Skin of body (tissue), 1 donor: ENCODE measurements at regions not wholly inside any gene's neighbourhood (a gene's known extent, or its start where the extent isn't known, plus 50 kb on each side); places are given as distances from the start of the nearest gene placed in this dataset.

ENCODE experiments used
- DNase-seq: peaks from one replicate; lab custom pipeline; 2025; lab: John Stamatoyannopoulos, UW

DNA sequence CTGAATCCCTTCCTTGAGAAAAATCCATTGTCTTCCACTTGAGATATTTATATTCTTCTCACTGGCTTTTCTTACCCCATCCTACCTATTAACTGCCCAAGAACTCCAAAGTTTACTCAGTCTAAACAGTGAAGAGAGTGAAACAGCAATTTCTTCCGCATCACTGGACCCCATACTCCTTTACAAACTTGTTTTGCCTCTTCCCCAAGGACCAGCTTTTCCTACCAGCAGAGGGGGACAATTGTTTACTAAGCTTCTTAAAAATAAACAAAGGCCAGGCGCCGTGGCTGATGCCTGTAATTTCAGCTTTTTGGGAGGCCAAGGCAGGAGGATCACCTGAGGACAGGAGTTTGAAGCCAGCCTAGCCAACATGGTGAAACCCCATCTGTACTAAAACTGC, 52.0 kb downstream of the LRATD1 start:
- DNase-seq: no peak

DNA sequence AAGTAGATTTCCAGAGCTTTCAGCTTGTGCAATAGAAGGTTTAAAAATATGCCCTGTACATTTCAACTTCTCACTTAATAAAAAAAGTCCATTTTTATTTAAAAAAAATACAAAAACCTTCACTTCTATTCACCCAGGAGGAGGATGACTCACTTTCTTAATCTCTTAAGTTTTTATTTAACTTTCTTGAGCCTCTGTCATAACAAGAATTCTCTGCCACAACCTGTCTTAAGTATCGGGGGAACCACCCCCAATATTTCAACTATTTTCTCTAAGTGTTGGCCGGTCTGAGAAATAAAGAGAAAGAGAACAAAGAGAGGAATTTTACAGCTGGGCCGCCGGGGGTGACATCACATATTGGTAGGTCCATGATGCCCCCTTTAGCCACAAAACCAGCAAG, 58.4 kb downstream of the LRATD1 start:
- DNase-seq: no peak

DNA sequence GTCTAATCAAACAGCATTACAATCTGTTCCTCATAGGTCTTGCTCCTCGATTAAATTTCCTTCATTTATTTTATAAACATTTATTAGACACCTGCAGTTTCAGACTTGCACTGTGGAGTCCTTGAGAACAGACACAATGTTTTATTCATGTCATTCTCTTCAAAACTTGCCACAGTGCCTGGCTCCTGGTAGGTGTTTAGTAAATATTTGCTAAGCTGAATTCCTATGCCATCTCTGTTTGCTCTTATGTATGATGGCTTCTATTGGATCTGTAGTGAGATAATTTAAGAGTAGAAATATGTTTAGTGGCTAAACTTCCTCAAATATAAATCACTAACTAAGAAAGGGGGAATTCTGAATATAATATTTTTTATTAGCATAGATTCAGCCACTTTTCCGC, 61.4 kb downstream of the LRATD1 start:
- DNase-seq: no peak

DNA sequence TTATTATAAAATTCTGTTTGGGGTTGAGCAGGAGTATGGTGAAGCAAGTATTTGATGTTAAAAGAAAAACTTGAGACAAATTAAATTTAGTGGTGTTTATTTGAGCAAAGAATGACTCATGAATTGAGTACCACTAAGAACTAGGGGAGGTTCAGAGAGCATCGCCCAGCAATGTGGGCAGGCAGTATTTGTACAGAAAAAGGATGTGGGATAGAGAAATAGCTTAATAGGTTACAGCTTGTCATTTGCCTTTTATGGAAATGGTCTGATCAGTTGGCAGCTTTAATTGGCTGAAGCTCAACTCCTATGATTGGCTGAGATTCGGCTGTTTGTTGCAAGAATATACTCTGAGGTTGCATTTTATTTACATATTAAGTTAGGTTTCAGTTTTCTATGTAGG, 68.2 kb downstream of the LRATD1 start:
- DNase-seq: no peak

DNA sequence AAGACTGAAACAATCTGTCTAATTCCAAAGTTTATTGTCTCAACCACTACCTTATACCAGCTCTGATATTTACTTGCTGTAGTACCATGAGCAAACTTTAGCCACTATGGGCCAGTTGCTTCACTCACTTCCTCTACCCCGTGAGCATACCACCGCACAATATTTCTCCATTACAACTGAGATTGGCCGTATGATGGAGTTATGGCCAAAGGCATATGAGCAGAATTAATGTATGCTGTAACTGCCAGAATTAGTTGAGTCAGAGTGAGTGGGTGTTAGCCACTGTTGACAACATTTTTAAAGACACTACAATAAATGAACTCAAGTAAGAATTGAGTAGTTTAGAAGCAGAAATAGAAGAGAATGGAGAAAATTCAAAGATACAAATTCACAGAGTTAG, 69.7 kb downstream of the LRATD1 start:
- no peak for DNase-seq

DNA sequence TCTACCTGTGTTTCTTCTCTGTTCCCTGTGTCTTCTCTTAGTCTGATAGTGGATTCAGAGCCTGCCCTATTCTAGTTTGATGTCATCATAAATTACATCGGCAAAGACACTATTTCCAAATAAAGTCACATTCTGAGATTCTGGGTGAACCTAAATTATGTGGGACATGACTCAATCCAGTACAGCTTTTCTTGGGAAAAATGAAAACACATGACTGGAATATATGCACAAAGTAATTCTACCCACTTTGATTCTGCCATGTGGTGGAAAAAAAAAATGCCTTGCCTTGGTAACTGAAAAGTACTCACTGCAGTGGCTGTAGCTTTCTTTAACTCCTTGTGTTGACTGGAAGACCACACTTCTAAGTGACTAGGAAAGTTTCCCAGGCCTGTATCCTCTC, 73.7 kb downstream of the LRATD1 start:
- DNase-seq: no peak

DNA sequence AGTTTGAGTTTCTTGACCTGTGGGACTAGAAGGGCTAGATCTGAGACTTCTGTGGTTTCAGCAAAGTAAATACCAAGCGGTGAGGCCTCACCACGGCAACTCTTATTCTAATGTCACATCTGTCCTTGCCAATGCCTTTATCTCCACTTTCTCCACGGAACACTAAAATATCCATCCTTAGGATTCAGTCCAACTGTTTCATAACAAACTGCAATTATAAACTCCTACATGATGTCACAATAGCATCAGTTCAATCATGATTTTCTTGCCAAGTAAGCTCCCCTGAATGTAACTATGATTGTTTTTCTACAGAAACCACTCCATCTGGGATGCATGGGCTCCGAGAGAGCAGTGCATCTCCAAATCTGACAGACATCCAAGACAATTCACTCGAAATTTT, 79.6 kb downstream of the LRATD1 start:
- DNase-seq: peak; percentile 46

DNA sequence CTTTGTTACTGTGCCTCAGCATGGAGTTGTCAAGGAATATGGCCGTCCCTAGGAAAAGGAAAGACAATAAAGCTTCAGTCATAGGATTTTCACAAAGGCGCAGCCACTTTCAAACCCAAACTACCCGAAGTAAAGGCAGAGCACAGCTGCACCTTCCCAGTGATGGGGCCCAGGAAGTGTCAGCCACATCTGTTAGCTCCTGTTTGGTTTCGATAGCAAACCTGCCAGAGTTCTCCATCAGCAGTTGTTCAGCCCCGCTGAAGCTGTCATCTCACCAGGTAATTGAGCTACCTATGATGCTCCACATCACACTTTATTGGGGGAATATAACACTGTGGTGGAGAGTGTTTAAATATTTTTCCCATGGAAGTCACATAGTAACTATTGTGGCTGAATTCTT, 80.7 kb downstream of the LRATD1 start:
- no peak for DNase-seq

DNA sequence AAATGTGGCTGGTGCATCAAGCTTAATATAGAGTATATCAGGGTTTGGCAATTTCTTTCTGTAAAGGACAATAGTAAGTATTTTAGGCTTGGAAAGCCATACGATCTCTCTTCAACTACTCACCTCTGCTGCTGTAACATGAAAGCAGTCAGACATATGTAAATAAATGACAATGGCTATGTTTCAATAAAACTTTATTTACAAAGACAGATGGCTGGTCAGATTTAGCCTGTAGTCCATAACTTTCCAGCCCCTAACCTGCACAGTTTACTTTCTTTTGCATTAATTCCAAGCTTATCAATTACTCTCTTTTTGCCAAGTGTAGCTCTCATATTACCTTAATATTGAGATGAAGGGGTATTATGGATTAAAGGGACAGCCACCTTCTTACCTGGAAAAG, 83.1 kb downstream of the LRATD1 start:
- DNase-seq: no peak

DNA sequence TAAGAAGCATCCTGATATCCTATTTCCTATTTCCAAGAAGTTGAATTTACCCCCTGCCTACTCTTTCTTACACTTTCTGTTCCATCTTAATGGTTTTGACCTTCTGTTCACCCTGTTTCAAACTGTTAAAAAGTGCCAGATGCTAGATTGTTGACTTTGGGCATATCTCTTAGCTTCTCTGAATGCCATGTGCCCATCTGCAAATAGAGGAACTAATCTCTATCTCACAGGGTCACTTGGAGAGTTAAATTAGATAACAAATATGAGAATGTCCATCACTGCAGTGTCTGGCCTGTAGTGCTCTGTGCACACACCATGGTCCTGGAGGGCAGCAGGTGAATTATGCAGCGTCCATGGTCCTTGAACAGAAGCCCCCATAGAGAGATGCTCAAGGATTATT, 83.8 kb downstream of the LRATD1 start:
- no peak for DNase-seq

DNA sequence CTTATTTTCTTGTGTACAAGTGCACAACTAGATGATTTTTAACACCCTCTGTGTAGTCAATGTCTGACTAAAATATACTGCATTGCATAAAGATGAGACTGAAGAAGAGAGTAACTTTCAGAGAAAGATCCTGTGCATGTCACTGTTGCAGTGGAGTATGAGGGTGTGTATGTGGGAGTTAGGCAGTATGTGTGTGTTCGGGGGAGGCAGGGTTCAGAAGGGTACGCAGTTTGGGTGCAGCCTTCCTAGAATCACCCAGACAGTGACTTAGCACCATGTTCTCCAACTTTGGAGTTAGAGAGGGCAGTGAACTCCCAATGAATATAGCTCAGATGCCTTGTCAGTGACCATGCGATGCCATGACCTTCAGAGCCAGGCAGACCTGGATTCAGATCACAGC, 84.6 kb downstream of the LRATD1 start:
- no peak for DNase-seq

DNA sequence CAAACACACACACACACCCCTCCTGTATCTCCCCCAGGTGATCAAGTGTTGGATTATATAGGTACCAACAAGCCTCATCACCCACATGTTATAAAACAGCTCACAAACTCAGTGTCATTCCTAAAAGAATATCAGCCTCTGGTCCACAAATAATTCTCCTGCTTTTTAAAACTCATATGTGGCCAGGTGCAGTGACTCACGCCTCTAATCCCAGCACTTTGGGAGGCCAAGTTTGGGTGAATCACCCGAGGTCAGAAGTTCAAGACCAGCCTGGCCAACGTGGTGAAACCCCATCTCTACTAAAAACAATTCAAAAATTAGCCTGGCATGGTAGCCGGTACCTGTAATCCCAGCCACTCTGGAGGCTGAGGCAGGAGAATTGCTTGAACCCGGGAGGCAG, 87.8 kb downstream of the LRATD1 start:
- no peak for DNase-seq

DNA sequence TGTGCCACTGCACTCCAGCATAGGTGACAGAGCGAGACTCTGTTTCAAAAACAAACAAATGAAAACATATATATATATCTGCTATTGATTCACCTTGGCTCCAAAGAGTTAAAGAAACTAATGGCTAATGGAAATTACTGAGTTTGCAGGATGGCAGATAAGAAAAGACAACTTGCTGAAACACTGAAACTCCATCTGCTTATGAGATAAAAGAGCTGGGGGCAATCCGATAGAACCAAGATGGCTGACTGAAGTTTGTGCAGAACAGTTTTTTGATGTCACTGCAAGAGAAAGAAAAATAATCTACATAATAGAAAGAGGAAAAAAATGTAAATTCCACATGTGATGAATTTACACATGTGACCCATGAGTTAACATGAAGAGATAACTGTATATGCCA, 88.2 kb downstream of the LRATD1 start:
- no peak for DNase-seq

DNA sequence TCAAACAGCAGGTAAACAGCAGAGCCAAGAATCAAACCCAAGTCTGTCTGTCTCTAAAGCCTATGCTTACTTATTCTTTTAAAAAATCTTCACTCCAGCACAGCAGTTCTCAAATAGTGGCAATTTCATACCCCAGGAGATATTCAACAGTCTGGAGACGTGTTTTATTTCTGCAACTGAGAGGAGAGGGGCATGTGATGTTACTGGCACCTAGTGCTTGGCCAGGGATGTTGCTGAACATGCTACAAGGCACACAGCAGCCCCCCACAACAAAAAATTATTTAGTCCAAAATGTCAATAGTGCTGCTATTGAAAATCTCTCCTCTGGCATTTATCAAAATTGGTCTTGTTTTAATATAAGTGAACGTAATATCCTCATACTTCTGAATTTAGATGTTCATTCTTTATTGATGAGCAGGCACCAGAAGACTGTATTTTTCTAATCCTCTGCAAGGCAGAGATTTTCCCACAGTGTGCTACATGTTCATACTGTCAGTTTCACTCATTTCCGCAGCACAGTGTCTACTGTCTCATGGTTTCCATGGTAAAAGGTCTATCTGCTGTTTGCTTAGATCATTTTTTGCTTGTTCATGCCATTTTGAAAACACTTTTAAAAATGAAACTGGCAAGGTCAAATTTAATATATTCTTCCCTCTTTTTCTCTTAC, 90.5 kb downstream of the LRATD1 start:
- no peak for DNase-seq

DNA sequence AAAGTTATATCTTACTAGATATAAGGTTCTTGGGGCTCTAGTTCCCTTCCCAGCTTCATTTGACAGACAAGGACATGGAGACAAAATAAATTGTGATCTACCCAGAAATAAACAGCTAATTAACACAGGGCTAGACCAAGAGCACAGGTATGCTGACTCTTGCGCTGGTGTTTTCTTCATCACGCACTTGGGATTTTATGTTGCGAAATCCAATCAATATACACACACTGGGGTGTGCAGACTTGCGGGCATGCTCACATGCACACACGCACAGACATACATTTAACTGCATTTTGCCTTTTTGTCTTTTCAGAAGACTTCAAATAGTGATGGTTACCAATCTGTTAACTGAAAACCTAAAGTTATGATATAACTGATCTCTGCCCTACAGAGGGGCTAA, 91.2 kb downstream of the LRATD1 start:
- no peak for DNase-seq

DNA sequence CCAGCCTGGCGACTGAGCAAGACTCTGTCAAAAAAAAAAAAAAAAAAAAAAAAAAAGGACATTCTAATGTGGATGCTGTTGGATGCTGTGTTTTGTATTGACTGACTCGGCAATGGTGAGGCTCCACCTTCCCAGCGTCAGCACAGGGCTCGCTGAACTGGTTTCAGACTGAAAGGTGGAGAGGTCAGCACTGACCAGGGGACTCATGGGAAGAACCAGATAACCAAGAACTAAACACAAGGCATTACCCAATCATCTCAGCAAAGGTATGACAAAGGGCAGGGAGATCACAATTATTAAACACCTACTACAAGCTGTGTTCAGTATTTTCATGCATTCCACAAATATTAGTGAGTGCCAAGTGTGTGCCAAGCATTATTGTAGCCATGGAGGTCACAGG, 103.2 kb downstream of the LRATD1 start:
- no peak for DNase-seq

DNA sequence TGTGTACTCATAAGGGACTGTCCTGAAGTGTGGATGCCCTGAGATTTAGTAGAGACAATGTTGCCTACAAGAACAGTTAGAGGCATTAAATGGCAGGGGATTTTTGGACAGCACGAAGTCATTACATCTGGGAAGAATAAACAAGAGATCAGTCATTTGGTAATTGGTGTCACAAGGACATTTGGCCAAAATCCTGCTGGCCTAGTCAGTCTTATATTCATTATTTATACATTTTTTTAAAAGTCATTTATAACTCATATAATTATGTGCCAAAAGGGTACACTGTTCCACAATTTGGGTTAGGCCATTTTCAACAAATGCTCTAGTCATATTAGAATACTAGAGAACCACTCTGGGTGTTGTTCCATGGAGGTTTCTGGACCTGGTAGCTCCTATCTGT, 104.7 kb downstream of the LRATD1 start:
- DNase-seq: no peak

DNA sequence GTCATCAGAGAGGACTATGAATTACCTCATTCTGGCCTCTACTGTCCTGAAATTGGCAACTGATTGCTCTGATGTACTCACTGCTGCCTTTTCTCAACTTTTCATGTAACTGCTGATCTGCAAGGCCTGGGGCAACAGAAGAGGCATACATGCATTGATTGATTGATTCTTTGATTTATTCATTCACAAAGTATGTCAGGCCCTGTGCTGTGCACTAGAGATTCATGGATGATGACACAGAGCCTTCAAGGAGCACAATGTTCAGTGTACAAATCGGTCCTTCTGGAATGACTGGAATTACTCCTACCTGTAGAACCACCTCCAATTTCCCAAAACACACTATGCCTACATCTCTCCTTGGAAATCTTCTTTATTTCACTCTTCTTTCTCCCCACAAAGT, 111.3 kb downstream of the LRATD1 start:
- no peak for DNase-seq

DNA sequence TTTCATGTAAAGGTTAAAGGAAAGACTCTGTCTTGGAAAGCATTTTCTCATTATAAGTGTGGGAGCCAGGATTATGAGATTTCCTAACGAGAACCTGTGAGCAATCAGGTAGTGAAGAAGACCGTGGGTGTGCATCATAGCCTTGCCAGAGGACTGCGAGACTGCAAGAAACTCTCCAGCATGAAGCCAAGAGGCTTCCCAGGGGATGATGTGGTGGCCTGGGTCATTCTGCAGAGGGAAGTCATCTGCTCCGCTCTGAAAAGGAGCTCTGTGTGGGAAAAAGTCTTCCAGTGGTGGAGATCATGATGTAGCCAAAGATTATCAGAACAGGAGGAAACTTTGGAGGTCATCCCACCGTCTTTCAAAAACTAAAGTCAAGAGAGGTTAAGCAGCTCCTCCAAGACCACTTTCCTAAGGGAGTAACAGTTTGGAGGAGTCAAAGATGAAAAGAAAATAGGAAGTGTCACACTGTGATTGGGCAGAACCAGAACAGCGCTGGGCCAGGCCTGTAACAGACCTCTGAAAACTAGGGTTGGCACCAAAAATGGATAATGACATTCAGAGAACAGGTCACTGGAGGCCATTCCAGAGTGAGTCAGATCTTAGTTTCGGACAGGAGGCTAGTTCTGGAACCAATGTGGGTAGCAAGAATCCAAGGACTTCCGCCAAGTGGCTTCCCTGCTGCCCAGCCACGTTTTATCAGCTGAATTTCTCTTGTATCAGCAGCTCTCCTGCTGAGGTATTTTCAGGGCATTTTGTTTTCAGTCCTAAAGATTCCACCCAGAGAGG, 113.0 kb downstream of the LRATD1 start:
- no peak for DNase-seq

DNA sequence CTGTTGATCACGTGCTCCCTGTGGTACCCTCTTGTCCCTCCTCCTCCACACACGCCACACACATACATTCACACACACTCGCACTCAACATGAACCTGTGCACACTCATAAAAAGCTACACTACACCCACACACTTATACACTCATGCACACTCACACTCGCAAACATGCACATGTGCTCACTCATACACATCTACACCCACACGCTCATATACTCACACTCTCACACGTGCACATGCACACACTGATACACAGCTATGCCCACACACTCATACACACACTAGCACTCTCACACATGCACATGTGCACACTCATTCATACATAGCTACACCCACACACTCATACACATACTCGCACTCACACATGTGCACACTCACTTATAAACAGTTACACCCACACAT, 113.6 kb downstream of the LRATD1 start:
- no peak for DNase-seq

DNA sequence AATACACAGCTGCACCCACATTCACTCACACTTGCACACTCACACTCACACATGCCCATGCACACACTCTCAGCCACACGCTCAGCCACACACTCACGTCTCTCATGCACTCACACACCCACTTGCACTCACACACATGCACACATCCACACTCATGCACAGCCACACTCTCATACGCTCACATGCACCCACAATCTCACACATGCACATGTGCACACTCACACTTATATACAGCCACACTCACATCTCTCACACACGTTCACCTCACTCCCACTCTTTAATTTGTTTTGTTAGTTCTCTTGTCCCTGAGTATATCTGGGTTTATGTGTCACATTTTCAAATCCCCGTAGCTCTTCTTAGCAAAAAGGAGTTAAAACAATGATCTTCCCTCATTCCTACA, 114.9 kb downstream of the LRATD1 start:
- DNase-seq: no peak

DNA sequence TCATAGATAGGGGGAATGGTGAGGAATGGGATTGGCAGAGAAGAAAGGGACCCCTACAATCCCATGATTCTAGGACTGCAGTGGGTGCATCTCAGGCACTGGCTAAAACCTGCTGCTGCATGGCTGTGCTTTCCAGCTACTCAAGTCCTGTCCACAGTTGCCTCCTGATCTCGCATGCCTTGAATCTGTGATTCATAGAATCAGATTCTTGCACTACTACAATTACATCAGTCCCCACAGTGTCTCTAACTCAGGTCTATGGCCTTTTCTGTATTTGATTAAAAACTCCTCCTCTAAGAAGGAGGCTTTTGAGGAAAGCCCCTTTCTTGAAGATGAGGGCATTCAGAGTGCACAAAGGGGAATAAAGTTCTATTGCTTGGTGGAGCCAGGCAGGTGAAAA, 117.4 kb downstream of the LRATD1 start:
- no peak for DNase-seq

DNA sequence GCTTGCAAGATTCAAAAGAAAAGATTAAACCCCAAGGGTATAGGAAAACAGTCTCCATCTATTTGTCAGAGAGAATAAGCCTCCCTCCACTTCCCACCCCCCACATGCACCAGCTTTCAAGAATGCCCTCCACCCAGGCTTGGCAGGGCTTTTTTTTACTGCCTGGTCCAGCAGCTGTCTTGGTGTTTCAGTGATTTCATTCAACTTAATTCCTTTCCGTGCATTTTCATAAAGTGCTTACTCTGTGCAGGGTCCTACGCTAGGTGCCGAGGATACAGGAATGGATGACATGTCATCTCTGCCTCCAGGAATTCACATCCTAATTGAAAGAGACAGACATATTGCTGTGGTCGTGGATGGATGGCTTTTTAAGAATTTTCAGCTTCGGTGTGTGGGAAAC, 117.9 kb downstream of the LRATD1 start:
- no peak for DNase-seq

DNA sequence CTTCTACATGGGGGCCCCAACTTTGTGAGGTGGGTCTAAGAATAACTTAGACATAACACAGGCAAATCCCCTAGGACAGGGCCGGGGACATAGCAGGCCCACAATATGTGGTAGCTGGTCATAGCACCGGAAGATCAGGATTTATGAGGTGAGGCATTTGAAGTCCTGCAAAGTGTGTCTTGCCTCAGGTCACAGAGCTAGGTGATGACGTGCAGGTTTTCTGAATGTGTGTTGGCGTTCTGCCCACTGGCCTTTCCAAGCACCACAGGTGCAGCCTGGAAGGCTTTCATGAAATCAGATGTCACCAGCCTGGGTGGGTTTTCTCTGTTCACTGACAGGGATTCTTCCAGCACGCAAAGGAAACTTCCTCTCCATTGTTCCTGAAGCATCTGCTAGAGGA, 119.1 kb downstream of the LRATD1 start:
- no peak for DNase-seq
